Liver (tissue), 8 donors: ENCODE measurements at regions not wholly inside any gene's neighbourhood (a gene's known extent, or its start where the extent isn't known, plus 50 kb on each side); places are given as distances from the start of the nearest gene placed in this dataset.
A peak's percentile ranks its signal among the peaks of the same experiment; 100 is the strongest.

ENCODE experiments used
- DNase-seq: peaks from one replicate; pipeline ENCODE4 v3.0.0-alpha.2; 2017; ENCODE audit warnings: low spot score
- H3K27ac ChIP-seq, 2 donors: one replicate each; pipeline ENCODE4 v1.7.0; 2013; ENCODE audit warnings: inconsistent platforms in 2 of 2, low read length in 2 of 2, control low read depth in 1 of 2, low read depth in 1 of 2, mild to moderate bottlenecking in 1 of 2
- H3K27me3 ChIP-seq, 4 donors: one replicate each; pipeline versions ENCODE4 v1.6.1 to v1.7.0; 2013; ENCODE audit warnings: low read length in 3 of 4, inconsistent platforms in 1 of 4, mild to moderate bottlenecking in 1 of 4, moderate library complexity in 1 of 4; ENCODE audit not compliant: control insufficient read depth in 4 of 4, insufficient read depth in 4 of 4
- H3K36me3 ChIP-seq, 4 donors: one replicate each; pipeline versions ENCODE4 v1.6.1 to v1.7.0; 2013; ENCODE audit warnings: low read length in 3 of 4, mild to moderate bottlenecking in 3 of 4, low read depth in 1 of 4, moderate library complexity in 1 of 4; ENCODE audit not compliant: control insufficient read depth in 4 of 4, insufficient read depth in 3 of 4
- H3K4me1 ChIP-seq, 4 donors: one replicate each; pipeline versions ENCODE4 v1.6.1 to v1.7.0; 2013; ENCODE audit warnings: low read length in 3 of 4, mild to moderate bottlenecking in 3 of 4, moderate library complexity in 1 of 4; ENCODE audit not compliant: control insufficient read depth in 4 of 4, insufficient read depth in 4 of 4
- H3K4me3 ChIP-seq, 3 donors: one replicate each; pipeline versions ENCODE4 v1.6.1 to v1.7.0; 2013; ENCODE audit warnings: low read length in 3 of 3, control low read depth in 1 of 3, low read depth in 1 of 3, mild to moderate bottlenecking in 1 of 3
- H3K9ac ChIP-seq, 2 donors: one replicate each; pipeline ENCODE4 v1.7.0; 2013; ENCODE audit warnings: low read length in 2 of 2, mild to moderate bottlenecking in 2 of 2, moderate library complexity in 2 of 2, control low read depth in 1 of 2, low read depth in 1 of 2
- H3K9me3 ChIP-seq, 4 donors: one replicate each; pipeline versions ENCODE4 v1.6.1 to v1.7.0; 2013; ENCODE audit warnings: low read length in 3 of 4; ENCODE audit not compliant: control insufficient read depth in 4 of 4
- CTCF ChIP-seq: fragments of 150-350 bp; IDR thresholded peaks from 2 replicates; pipeline ENCODE4 v1.5.1; 2017; ENCODE audit warnings: improper control_type of control experiment, low read depth, low read length; ENCODE audit not compliant: missing input control
- EGR1 ChIP-seq, 2 donors: IDR thresholded peaks; 2 replicates each; pipeline ENCODE4 v1.6.1; 2016 to 2018; ENCODE audit warnings: antibody characterized with exemption in 2 of 2, low read depth in 2 of 2
- FOXA1 ChIP-seq: IDR thresholded peaks from 2 replicates; pipeline ENCODE4 v1.6.1; 2016; ENCODE audit warnings: antibody characterized with exemption
- FOXA2 ChIP-seq: IDR thresholded peaks from 2 replicates; pipeline ENCODE4 v1.6.1; 2016; ENCODE audit warnings: antibody characterized with exemption
- GABPA ChIP-seq, 2 donors: IDR thresholded peaks in 1 of 2; conservative IDR thresholded peaks in 1 of 2; 2 replicates each; pipeline ENCODE4 v1.6.1; 2016; ENCODE audit warnings: antibody characterized with exemption in 2 of 2, mild to moderate bottlenecking in 1 of 2, moderate library complexity in 1 of 2
- NR2F2 ChIP-seq: IDR thresholded peaks from 2 replicates; pipeline ENCODE4 v1.6.1; 2016; ENCODE audit warnings: antibody characterized with exemption
- SP1 ChIP-seq: IDR thresholded peaks from 2 replicates; pipeline ENCODE4 v1.6.1; 2018; ENCODE audit warnings: antibody characterized with exemption, mild to moderate bottlenecking
- YY1 ChIP-seq: IDR thresholded peaks from 2 replicates; pipeline ENCODE4 v1.6.1; 2016; ENCODE audit warnings: antibody characterized with exemption, mild to moderate bottlenecking
- WGBS: extraction: QIAGEN DNeasy Blood & Tissue Kit; methylation state at CpG from one replicate; pipeline ENCODE4 v1.1.7; 2013; 5-methylcytosine and 5-hydroxymethylcytosine counted together
- TF ChIP-seq, protein P1 (sequence below): IDR thresholded peaks from 2 replicates; pipeline ENCODE4 v1.6.1; 2016; ENCODE audit warnings: antibody characterized with exemption, mild to moderate bottlenecking
- TF ChIP-seq, protein P2 (sequence below): IDR thresholded peaks from 2 replicates; pipeline ENCODE4 v1.6.1; 2016; ENCODE audit warnings: antibody characterized with exemption
- TF ChIP-seq, protein P3 (sequence below): IDR thresholded peaks from 2 replicates; pipeline ENCODE4 v1.6.1; 2016; ENCODE audit warnings: antibody characterized with exemption
- donor health status: healthy.
- donor health status: healthy.
- donor health status: healthy.
- donor health status: healthy.
- donor health status: healthy.

DNA sequence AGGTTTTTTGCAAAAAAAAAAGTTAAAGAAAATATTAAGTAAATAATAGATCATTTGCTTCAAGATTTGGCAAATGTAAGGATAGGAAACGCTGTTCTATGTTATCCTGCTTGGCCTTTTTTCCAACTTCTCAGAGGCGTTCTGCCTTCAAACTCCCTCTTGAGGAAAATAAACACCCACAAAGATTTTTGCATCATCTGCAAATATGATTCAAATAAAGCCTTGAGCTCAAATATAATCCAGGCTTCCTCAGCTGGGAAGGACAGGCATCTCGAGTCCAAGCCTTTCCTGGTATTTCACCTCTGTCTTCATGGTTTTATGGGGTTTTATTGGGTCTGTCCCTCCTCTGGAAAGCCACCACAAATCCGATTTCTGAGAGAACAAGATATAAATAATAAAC lies 67.7 kb upstream of the PTPN1 start (continued):
- TF ChIP-seq, protein P1, sequence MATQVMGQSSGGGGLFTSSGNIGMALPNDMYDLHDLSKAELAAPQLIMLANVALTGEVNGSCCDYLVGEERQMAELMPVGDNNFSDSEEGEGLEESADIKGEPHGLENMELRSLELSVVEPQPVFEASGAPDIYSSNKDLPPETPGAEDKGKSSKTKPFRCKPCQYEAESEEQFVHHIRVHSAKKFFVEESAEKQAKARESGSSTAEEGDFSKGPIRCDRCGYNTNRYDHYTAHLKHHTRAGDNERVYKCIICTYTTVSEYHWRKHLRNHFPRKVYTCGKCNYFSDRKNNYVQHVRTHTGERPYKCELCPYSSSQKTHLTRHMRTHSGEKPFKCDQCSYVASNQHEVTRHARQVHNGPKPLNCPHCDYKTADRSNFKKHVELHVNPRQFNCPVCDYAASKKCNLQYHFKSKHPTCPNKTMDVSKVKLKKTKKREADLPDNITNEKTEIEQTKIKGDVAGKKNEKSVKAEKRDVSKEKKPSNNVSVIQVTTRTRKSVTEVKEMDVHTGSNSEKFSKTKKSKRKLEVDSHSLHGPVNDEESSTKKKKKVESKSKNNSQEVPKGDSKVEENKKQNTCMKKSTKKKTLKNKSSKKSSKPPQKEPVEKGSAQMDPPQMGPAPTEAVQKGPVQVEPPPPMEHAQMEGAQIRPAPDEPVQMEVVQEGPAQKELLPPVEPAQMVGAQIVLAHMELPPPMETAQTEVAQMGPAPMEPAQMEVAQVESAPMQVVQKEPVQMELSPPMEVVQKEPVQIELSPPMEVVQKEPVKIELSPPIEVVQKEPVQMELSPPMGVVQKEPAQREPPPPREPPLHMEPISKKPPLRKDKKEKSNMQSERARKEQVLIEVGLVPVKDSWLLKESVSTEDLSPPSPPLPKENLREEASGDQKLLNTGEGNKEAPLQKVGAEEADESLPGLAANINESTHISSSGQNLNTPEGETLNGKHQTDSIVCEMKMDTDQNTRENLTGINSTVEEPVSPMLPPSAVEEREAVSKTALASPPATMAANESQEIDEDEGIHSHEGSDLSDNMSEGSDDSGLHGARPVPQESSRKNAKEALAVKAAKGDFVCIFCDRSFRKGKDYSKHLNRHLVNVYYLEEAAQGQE, result no peak
- TF ChIP-seq YY1 (no peak), EGR1 (IDR thresholded peaks at IDR 0.05; ENCODE audit: low read depth in 2 of 2) (no peak), GABPA (IDR thresholded peaks at IDR 0.05 in 1 of 2, conservative IDR thresholded peaks at IDR 0.05 in 1 of 2) (no peak), CTCF (no peak), SP1 (no peak)
- TF ChIP-seq, protein P2, sequence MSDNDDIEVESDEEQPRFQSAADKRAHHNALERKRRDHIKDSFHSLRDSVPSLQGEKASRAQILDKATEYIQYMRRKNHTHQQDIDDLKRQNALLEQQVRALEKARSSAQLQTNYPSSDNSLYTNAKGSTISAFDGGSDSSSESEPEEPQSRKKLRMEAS, result no peak

- TF ChIP-seq FOXA2 (no peak), SP1 (no peak)
- Histone ChIP-seq H3K27me3 (no peaks in the 10 kb centered on the region), H3K4me1 (peaks cover 0 to 10% (median 2%) of the 10 kb centered on the region in 4 donors), H3K36me3 (no peaks in the 10 kb centered on the region), H3K27ac (no peak overlapping the region), H3K9ac (no peak overlapping the region), H3K9me3 (no peaks in the 10 kb centered on the region), H3K4me3 (no peak overlapping the region)
- WGBS, result 85% methylated on average over 13 of the region's 13 CpGs
- DNase-seq, result no peak
Measured at GRCh38 chr20:50445354-50446151, 64.6 kb upstream of the PTPN1 start.

- 72% methylated on average over 16 of the region's 16 CpGs for WGBS
- H3K27me3 ChIP-seq, result no peaks in the 10 kb centered on the region
- no peaks in the 10 kb centered on the region for H3K36me3 ChIP-seq
- DNase-seq, result no peak
- no peaks in the 10 kb centered on the region for H3K9me3 ChIP-seq
- TF ChIP-seq FOXA1 (no peak), NR2F2 (peak; percentile 26)
- TF ChIP-seq, protein P3, sequence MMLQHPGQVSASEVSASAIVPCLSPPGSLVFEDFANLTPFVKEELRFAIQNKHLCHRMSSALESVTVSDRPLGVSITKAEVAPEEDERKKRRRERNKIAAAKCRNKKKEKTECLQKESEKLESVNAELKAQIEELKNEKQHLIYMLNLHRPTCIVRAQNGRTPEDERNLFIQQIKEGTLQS, result no peak
- H3K9ac ChIP-seq, result no peak overlapping the region
- H3K4me1 ChIP-seq, result peaks cover 0 to 7% (median 6%) of the 10 kb centered on the region in 4 donors
- no peak overlapping the region for H3K4me3 ChIP-seq
- H3K27ac ChIP-seq, result peak overlapping the region in 1 of 2 donors; percentile 39
Measured at GRCh38 chr20:50446351-50447101, 63.7 kb upstream of the PTPN1 start.
